SK-N-SH treated with all-trans-retinoic acid at 6 μM for 48 hours (cell line): ENCODE measurements at regions not wholly inside any gene's neighbourhood (a gene's known extent, or its start where the extent isn't known, plus 50 kb on each side); places are given as distances from the start of the nearest gene placed in this dataset.

Experiments
- ATAC-seq: fragments of 200-7000 bp; cut with Tn5 transposase; 3 replicates; pipeline ENCODE4 v1.9.1; 2020; ENCODE audit warnings: mild to moderate bottlenecking, moderate library complexity
- ARNTL ChIP-seq: fragments of 450-650 bp; formaldehyde crosslinking; IDR thresholded peaks from 2 replicates; pipeline ENCODE4 v1.5.0; 2020; ENCODE audit warnings: low read depth, mild to moderate bottlenecking, moderate library complexity, borderline replicate concordance
- BACH2 ChIP-seq: fragments of 250-450 bp; sonication (Bioruptor Pico); IDR thresholded peaks from 2 replicates; pipeline ENCODE4 v1.9.0; 2021; ENCODE audit warnings: mild to moderate bottlenecking, borderline replicate concordance
- CREB5 ChIP-seq: fragments of 250-450 bp; sonication (Bioruptor Pico); IDR thresholded peaks from 2 replicates; pipeline ENCODE4 v1.5.1; 2020; ENCODE audit warnings: low read depth, mild to moderate bottlenecking, moderate library complexity
- ESRRG ChIP-seq: fragments of 250-450 bp; sonication (Bioruptor Pico); IDR thresholded peaks from 2 replicates; pipeline ENCODE4 v1.6.1; 2021; ENCODE audit warnings: mild to moderate bottlenecking
- GLIS3 ChIP-seq: fragments of 250-450 bp; sonication (Bioruptor Pico); IDR thresholded peaks from 2 replicates; pipeline ENCODE4 v1.5.0; 2020; ENCODE audit warnings: mild to moderate bottlenecking, moderate library complexity
- ISL1 ChIP-seq: fragments of 250-450 bp; sonication (Bioruptor Pico); IDR thresholded peaks from 2 replicates; pipeline ENCODE4 v2.1.2; 2022; ENCODE audit warnings: mild to moderate bottlenecking, moderate library complexity
- OSR1 ChIP-seq: fragments of 250-450 bp; sonication (Bioruptor Pico); IDR thresholded peaks from 2 replicates; pipeline ENCODE4 v1.8.0; 2022; ENCODE audit warnings: moderate library complexity, mild to moderate bottlenecking, inconsistent platforms
- PATZ1 ChIP-seq: fragments of 250-450 bp; sonication (Bioruptor Pico); IDR thresholded peaks from 2 replicates; pipeline ENCODE4 v1.8.0; 2020; ENCODE audit warnings: mild to moderate bottlenecking, moderate library complexity, borderline replicate concordance
- POU6F1 ChIP-seq: fragments of 250-450 bp; sonication (Bioruptor Pico); IDR thresholded peaks from 2 replicates; pipeline ENCODE4 v1.8.0; 2021; ENCODE audit warnings: low read depth, mild to moderate bottlenecking, moderate library complexity, borderline replicate concordance
- PPARA ChIP-seq: fragments of 250-450 bp; sonication (Bioruptor Pico); IDR thresholded peaks from 2 replicates; pipeline ENCODE4 v1.5.0; 2020; ENCODE audit warnings: mild to moderate bottlenecking, borderline replicate concordance
- RARB ChIP-seq: fragments of 250-450 bp; sonication (Bioruptor Pico); IDR thresholded peaks from 2 replicates; pipeline ENCODE4 v1.8.0; 2021; ENCODE audit warnings: mild to moderate bottlenecking, moderate library complexity
- SNAI2 ChIP-seq: fragments of 250-450 bp; sonication (Bioruptor Pico); IDR thresholded peaks from 2 replicates; pipeline ENCODE4 v1.5.0; 2020; ENCODE audit warnings: mild to moderate bottlenecking, moderate library complexity
- TCF4 ChIP-seq: fragments of 250-450 bp; sonication (Bioruptor Pico); IDR thresholded peaks from 2 replicates; pipeline ENCODE4 v1.8.0; 2021; ENCODE audit warnings: mild to moderate bottlenecking, moderate library complexity, borderline replicate concordance
- TOX ChIP-seq: fragments of 250-450 bp; sonication (Bioruptor Pico); IDR thresholded peaks from 2 replicates; pipeline ENCODE4 v1.8.0; 2021; ENCODE audit warnings: mild to moderate bottlenecking, moderate library complexity, borderline replicate concordance
- TSHZ2 ChIP-seq: fragments of 250-450 bp; sonication (Bioruptor Pico); IDR thresholded peaks from 2 replicates; pipeline ENCODE4 v1.5.0; 2020; ENCODE audit warnings: mild to moderate bottlenecking, moderate library complexity
- ZC3H10 ChIP-seq: fragments of 250-450 bp; sonication (Bioruptor Pico); IDR thresholded peaks from 2 replicates; pipeline ENCODE4 v1.5.1; 2021; ENCODE audit warnings: mild to moderate bottlenecking, moderate library complexity
- ZFP3 ChIP-seq: fragments of 250-450 bp; sonication (Bioruptor Pico); IDR thresholded peaks from 2 replicates; pipeline ENCODE4 v1.5.0; 2020; ENCODE audit warnings: mild to moderate bottlenecking, moderate library complexity
- ZFP30 ChIP-seq: fragments of 450-650 bp; formaldehyde crosslinking; IDR thresholded peaks from 2 replicates; pipeline ENCODE4 v1.5.0; 2022; ENCODE audit warnings: mild to moderate bottlenecking, moderate library complexity
- ZNF70 ChIP-seq: fragments of 450-650 bp; formaldehyde crosslinking; IDR thresholded peaks from 2 replicates; pipeline ENCODE4 v1.5.0; 2020; ENCODE audit warnings: mild to moderate bottlenecking, moderate library complexity
- ZNF8 ChIP-seq: fragments of 450-650 bp; formaldehyde crosslinking; IDR thresholded peaks from 2 replicates; pipeline ENCODE4 v1.5.0; 2020; ENCODE audit warnings: mild to moderate bottlenecking, moderate library complexity

- no peak for TF ChIP-seq POU6F1 (CRISPR knock-in tag)
- TF ChIP-seq TCF4 (CRISPR knock-in tag), result no peak
These were observed 439.3 kb upstream of the ADAMTS16 start (continued) for GRCh38 chr5:4700871-4701270.

GRCh38 chr5:4703931-4704458, 436.1 kb upstream of the ADAMTS16 start:
- no peak for ATAC-seq
- TF ChIP-seq ZC3H10 (CRISPR knock-in tag), result no peak
- TF ChIP-seq OSR1 (CRISPR knock-in tag), result no peak
- no peak for TF ChIP-seq CREB5 (CRISPR knock-in tag)
- no peak for TF ChIP-seq ISL1 (CRISPR knock-in tag)
- no peak for TF ChIP-seq BACH2
- TF ChIP-seq PPARA (CRISPR knock-in tag), result no peak
- TF ChIP-seq ZNF8 (CRISPR knock-in tag), result no peak
- TF ChIP-seq ZFP3 (CRISPR knock-in tag), result no peak
- no peak for TF ChIP-seq ZNF70
- no peak for TF ChIP-seq ZFP30
- TF ChIP-seq TSHZ2 (CRISPR knock-in tag), result no peak
- no peak for TF ChIP-seq GLIS3 (CRISPR knock-in tag)
- TF ChIP-seq RARB, result no peak
- TF ChIP-seq PATZ1 (CRISPR knock-in tag), result no peak
- no peak for TF ChIP-seq POU6F1 (CRISPR knock-in tag)
- no peak for TF ChIP-seq TCF4 (CRISPR knock-in tag)
- no peak for TF ChIP-seq ESRRG (CRISPR knock-in tag)
- no peak for TF ChIP-seq ARNTL (CRISPR knock-in tag)

- TF ChIP-seq ESRRG (CRISPR knock-in tag) (no peak), ISL1 (CRISPR knock-in tag) (no peak), POU6F1 (CRISPR knock-in tag) (no peak), TCF4 (CRISPR knock-in tag) (no peak), SNAI2 (CRISPR knock-in tag) (no peak), TOX (CRISPR knock-in tag) (no peak)
- TF ChIP-seq, all 23 proteins: peak for 0
- no peak for ATAC-seq
These were observed 435.2 kb upstream of the ADAMTS16 start for GRCh38 chr5:4704951-4705350.
